ENCODE measurements at regions not wholly inside any gene's neighbourhood (a gene's known extent, or its start where the extent isn't known, plus 50 kb on each side); places are given as distances from the start of the nearest gene placed in this dataset.

- H3K27me3 ChIP-seq, result peaks cover 0 to 8% of the 10 kb centered on the region in 2 donors
- intact Hi-C loops (cut with DNase I; ENCODE audit: low total_unique reads), result no loop called here
- H3K9me3 ChIP-seq, result no peaks in the 10 kb centered on the region
- H3K36me3 ChIP-seq, result no peaks in the 10 kb centered on the region
- H3K4me1 ChIP-seq, result peaks cover 0 to 8% (median 5%) of the 10 kb centered on the region in 4 donors
- no peak for DNase-seq
- H3K4me3 ChIP-seq, result no peak overlapping the region
- no peak for TF ChIP-seq CTCF (IDR thresholded peaks at IDR 0.05)
- H3K27ac ChIP-seq, result no peak overlapping the region
These were observed 91.4 kb upstream of the TAF1B start for GRCh38 chr2:9751831-9752230.

- no peak for TF ChIP-seq CTCF (IDR thresholded peaks at IDR 0.05)
- intact Hi-C loops (cut with DNase I; ENCODE audit: low total_unique reads), result no loop called here
- no peak for DNase-seq
- H3K4me3 ChIP-seq, result no peak overlapping the region
- H3K9me3 ChIP-seq, result no peaks in the 10 kb centered on the region
- peaks cover 0 to 8% of the 10 kb centered on the region in 2 donors for H3K27me3 ChIP-seq
- peaks cover 0 to 16% (median 10%) of the 10 kb centered on the region in 4 donors for H3K4me1 ChIP-seq
- no peaks in the 10 kb centered on the region for H3K36me3 ChIP-seq
- no peak overlapping the region for H3K27ac ChIP-seq
These were observed 90.6 kb upstream of the TAF1B start for GRCh38 chr2:9752441-9753275.

- no peak overlapping the region for H3K4me3 ChIP-seq
- H3K36me3 ChIP-seq, result no peaks in the 10 kb centered on the region
- H3K27me3 ChIP-seq, result peaks cover 0 to 8% of the 10 kb centered on the region in 2 donors
- H3K27ac ChIP-seq, result no peak overlapping the region
- intact Hi-C loops (cut with DNase I; ENCODE audit: low total_unique reads), result no loop called here
- H3K4me1 ChIP-seq, result peaks cover 0 to 22% (median 14%) of the 10 kb centered on the region in 4 donors
- TF ChIP-seq CTCF (IDR thresholded peaks at IDR 0.05), result no peak
- H3K9me3 ChIP-seq, result no peaks in the 10 kb centered on the region
- peak in 1 of 2 donors; percentile 50 for DNase-seq
These were observed 90.0 kb upstream of the TAF1B start for GRCh38 chr2:9753276-9753600.

- Histone ChIP-seq H3K36me3 (no peaks in the 10 kb centered on the region), H3K9me3 (no peaks in the 10 kb centered on the region), H3K4me3 (no peak overlapping the region), H3K27me3 (peaks cover 0 to 8% of the 10 kb centered on the region in 2 donors), H3K4me1 (peaks cover 0 to 28% (median 18%) of the 10 kb centered on the region in 4 donors), H3K27ac (no peak overlapping the region)
- intact Hi-C loops (cut with DNase I; ENCODE audit: low total_unique reads), result no loop called here
- DNase-seq, result peak in 1 of 2 donors; percentile 15
- TF ChIP-seq CTCF (IDR thresholded peaks at IDR 0.05), result no peak
These were observed 89.4 kb upstream of the TAF1B start for GRCh38 chr2:9753665-9754531.

GRCh38 chr2:9754532-9754887, 88.8 kb upstream of the TAF1B start:
- intact Hi-C loops (cut with DNase I; ENCODE audit: low total_unique reads), result no loop called here
- TF ChIP-seq CTCF (IDR thresholded peaks at IDR 0.05), result no peak
- Histone ChIP-seq H3K27me3 (peaks cover 0 to 8% of the 10 kb centered on the region in 2 donors), H3K27ac (no peak overlapping the region), H3K4me3 (no peak overlapping the region), H3K9me3 (no peaks in the 10 kb centered on the region), H3K4me1 (peaks cover 0 to 28% (median 20%) of the 10 kb centered on the region in 4 donors), H3K36me3 (no peaks in the 10 kb centered on the region)
- DNase-seq, result no peak
